ENCODE measurements at regions not wholly inside any gene's neighbourhood (a gene's known extent, or its start where the extent isn't known, plus 50 kb on each side); places are given as distances from the start of the nearest gene placed in this dataset.

DNA sequence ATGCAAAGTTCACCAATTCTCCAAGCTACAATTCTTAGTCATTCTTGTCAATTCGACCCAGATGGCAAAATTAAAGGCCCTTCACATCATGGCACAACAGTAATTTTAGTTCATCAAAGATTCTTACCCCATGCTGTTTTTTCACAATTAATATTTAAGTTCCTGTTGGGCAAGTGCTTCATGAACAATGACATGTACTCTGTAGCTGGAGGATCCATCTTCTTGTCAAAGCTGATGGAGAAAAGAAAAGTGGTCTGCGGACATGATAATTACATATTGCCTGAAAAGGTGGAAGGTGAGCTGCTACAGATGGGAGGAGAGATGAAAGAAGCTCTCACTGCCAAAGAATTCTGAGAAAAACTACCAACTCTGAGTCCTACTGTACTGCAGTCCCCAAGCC lies 1370.3 kb upstream of the SLC10A2 start:
- no peak for DNase-seq
- Histone ChIP-seq H3K27ac (no peak overlapping the region), H3K27me3 (replicated peaks) (no peaks in the 10 kb centered on the region), H3K4me3 (ENCODE audit: low read depth, low read length) (no peak overlapping the region), H3K36me3 (replicated peaks) (no peaks in the 10 kb centered on the region)
- no peak for TF ChIP-seq CTCF (IDR thresholded peaks at IDR 0.05; ENCODE audit: low read depth, low read length, missing control alignments)
- in situ Hi-C loops (cut with HindIII; ENCODE audit: low pct_ligation_motif_present, low sequenced_read_pairs), result no loop called here

DNA sequence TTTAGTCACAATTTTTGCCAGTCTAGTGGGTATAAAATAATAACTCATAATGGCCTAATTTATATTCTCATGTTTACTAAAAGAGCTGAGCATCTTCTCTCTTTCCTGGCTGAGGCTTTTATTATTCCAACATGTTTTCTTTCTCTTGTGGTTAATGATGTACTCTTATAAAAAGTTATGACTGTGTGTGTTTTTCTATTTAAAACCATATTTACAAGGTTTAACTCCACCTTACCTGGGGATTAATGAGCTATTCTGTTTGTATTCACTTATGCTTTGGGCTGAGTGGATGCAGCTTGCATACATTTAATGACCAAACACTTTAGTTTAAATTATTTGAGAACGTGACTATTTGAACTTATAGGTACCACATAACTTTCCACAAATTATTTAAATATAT lies 1365.7 kb upstream of the SLC10A2 start:
- H3K27me3 ChIP-seq (replicated peaks), result no peaks in the 10 kb centered on the region
- in situ Hi-C loops (cut with HindIII; ENCODE audit: low pct_ligation_motif_present, low sequenced_read_pairs), result no loop called here
- no peak for DNase-seq
- H3K4me3 ChIP-seq (ENCODE audit: low read depth, low read length), result no peak overlapping the region
- H3K27ac ChIP-seq, result no peak overlapping the region
- H3K36me3 ChIP-seq (replicated peaks), result no peaks in the 10 kb centered on the region
- TF ChIP-seq CTCF (IDR thresholded peaks at IDR 0.05; ENCODE audit: low read depth, low read length, missing control alignments), result no peak

DNA sequence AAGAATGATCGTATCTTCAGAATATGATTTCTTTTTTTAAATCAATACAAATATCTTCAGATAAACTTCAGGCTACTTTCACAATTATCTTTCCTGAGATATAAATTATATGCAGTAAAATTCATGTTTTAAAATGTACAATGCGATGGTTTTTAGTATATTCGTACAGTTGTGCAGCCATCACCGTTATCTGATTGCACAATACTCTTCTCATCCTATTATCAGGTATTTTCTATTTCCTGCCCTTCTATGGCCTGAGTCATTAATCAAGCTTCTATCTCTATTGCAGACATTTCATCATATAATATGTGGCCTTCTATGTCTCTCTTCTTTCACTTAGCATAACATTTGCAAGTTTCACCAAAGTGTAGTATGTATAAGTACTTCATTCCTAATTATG lies 1360.2 kb upstream of the SLC10A2 start:
- H3K27me3 ChIP-seq (replicated peaks), result no peaks in the 10 kb centered on the region
- H3K27ac ChIP-seq, result no peak overlapping the region

DNA sequence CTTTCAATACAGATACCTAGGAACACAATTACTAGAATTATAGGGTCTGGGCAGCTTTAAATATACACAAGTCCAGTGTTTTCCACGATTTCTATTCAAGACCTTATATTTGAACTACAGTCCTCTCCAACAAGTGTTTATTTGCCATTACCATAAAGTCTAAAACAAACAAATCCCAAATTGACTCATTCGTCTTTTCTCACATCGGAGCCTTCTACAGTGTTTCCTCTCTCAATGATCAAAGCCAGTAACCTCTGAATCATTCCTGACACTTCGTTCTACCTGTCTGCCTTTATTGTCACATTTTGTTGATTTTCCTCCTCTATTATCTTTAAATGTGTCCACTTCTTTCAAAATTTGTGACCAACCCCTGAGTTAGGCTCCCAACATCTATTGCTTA lies 1356.5 kb upstream of the SLC10A2 start:
- in situ Hi-C loops (cut with HindIII; ENCODE audit: low pct_ligation_motif_present, low sequenced_read_pairs), result no loop called here
- DNase-seq, result no peak
- H3K27ac ChIP-seq, result no peak overlapping the region
- H3K4me3 ChIP-seq (ENCODE audit: low read depth, low read length), result no peak overlapping the region
- TF ChIP-seq CTCF (IDR thresholded peaks at IDR 0.05; ENCODE audit: low read depth, low read length, missing control alignments), result no peak
- H3K36me3 ChIP-seq (replicated peaks), result no peaks in the 10 kb centered on the region
- no peaks in the 10 kb centered on the region for H3K27me3 ChIP-seq (replicated peaks)

More for the DNA sequence above, 1360.2 kb upstream of the SLC10A2 start:
- in situ Hi-C loops (cut with HindIII; ENCODE audit: low pct_ligation_motif_present, low sequenced_read_pairs), result no loop called here
- DNase-seq, result no peak
- Histone ChIP-seq H3K36me3 (replicated peaks) (no peaks in the 10 kb centered on the region), H3K4me3 (ENCODE audit: low read depth, low read length) (no peak overlapping the region)
- TF ChIP-seq CTCF (IDR thresholded peaks at IDR 0.05; ENCODE audit: low read depth, low read length, missing control alignments), result no peak

GRCh38 chr13:104416973-104417372 lies 1350.8 kb upstream of the SLC10A2 start:
- Histone ChIP-seq H3K27me3 (replicated peaks) (no peaks in the 10 kb centered on the region), H3K36me3 (replicated peaks) (no peaks in the 10 kb centered on the region), H3K4me3 (ENCODE audit: low read depth, low read length) (no peak overlapping the region), H3K27ac (no peak overlapping the region)
- no peak for DNase-seq
- in situ Hi-C loops (cut with HindIII; ENCODE audit: low pct_ligation_motif_present, low sequenced_read_pairs), result no loop called here
- TF ChIP-seq CTCF (IDR thresholded peaks at IDR 0.05; ENCODE audit: low read depth, low read length, missing control alignments), result no peak

- Histone ChIP-seq H3K27me3 (replicated peaks) (no peaks in the 10 kb centered on the region), H3K27ac (no peak overlapping the region), H3K36me3 (replicated peaks) (no peaks in the 10 kb centered on the region), H3K4me3 (ENCODE audit: low read depth, low read length) (no peak overlapping the region)
- in situ Hi-C loops (cut with HindIII; ENCODE audit: low pct_ligation_motif_present, low sequenced_read_pairs), result no loop called here
- no peak for TF ChIP-seq CTCF (IDR thresholded peaks at IDR 0.05; ENCODE audit: low read depth, low read length, missing control alignments)
- no peak for DNase-seq
Measured at GRCh38 chr13:104414771-104415170, 1348.6 kb upstream of the SLC10A2 start.

All from brain microvascular endothelial cell (primary cell).